Activated CD4-positive, alpha-beta T cell treated with anti-CD3 and anti-CD28 coated beads for 24 hours (primary cell): ENCODE measurements at regions not wholly inside any gene's neighbourhood (a gene's known extent, or its start where the extent isn't known, plus 50 kb on each side); places are given as distances from the start of the nearest gene placed in this dataset.
"Not testable (repeated sequence)": the region's sequence is repeated elsewhere in the genome, so short reads cannot be mapped to it uniquely, and the experiment has no call there.

ENCODE experiments used
- DNase-seq, 2 donors: peaks; one replicate each; pipeline ENCODE4 v3.0.0-alpha.2; 2020; ENCODE audit warnings: low read depth in 2 of 2

- no peak for DNase-seq
These were observed 261.1 kb upstream of the ZEB2 start for GRCh38 chr2:144780983-144781382.

GRCh38 chr2:144776766-144777165 is 256.8 kb upstream of the ZEB2 start:
- DNase-seq: no peak

- no peak for DNase-seq
These were observed 254.9 kb upstream of the ZEB2 start for GRCh38 chr2:144774809-144775208.

- DNase-seq: no peak
These were observed 251.4 kb upstream of the ZEB2 start for GRCh38 chr2:144771348-144771747.

- no peak for DNase-seq
These were observed 250.8 kb upstream of the ZEB2 start for GRCh38 chr2:144770616-144771230.

- not testable (repeated sequence) for DNase-seq
These were observed 241.0 kb upstream of the ZEB2 start for GRCh38 chr2:144760939-144761338.

- no peak for DNase-seq
These were observed 239.8 kb upstream of the ZEB2 start for GRCh38 chr2:144759746-144760145.

GRCh38 chr2:144758196-144758595 is 238.3 kb upstream of the ZEB2 start:
- not testable (repeated sequence) for DNase-seq

- DNase-seq: no peak
These were observed 233.5 kb upstream of the ZEB2 start for GRCh38 chr2:144753416-144753815.

GRCh38 chr2:144751142-144751905 is 231.4 kb upstream of the ZEB2 start:
- DNase-seq: no peak

- no peak for DNase-seq
These were observed 229.3 kb upstream of the ZEB2 start for GRCh38 chr2:144749188-144749587.

GRCh38 chr2:144748443-144748842 is 228.5 kb upstream of the ZEB2 start:
- DNase-seq: no peak

GRCh38 chr2:144747571-144747970 is 227.7 kb upstream of the ZEB2 start:
- DNase-seq: no peak

GRCh38 chr2:144745424-144745823 is 225.5 kb upstream of the ZEB2 start:
- DNase-seq: no peak

GRCh38 chr2:144738749-144739148 is 218.8 kb upstream of the ZEB2 start:
- DNase-seq: no peak

GRCh38 chr2:144730711-144731110 is 210.8 kb upstream of the ZEB2 start:
- no peak for DNase-seq

GRCh38 chr2:144724460-144724859 is 204.5 kb upstream of the ZEB2 start:
- DNase-seq: not testable (repeated sequence)

GRCh38 chr2:144718376-144718775 is 198.5 kb upstream of the ZEB2 start:
- DNase-seq: no peak

GRCh38 chr2:144715992-144716391 is 196.1 kb upstream of the ZEB2 start:
- DNase-seq: no peak

GRCh38 chr2:144713410-144713809 is 193.5 kb upstream of the ZEB2 start:
- DNase-seq: no peak

- DNase-seq: no peak
These were observed 192.6 kb upstream of the ZEB2 start for GRCh38 chr2:144712550-144712940.

GRCh38 chr2:144711630-144712549 is 192.0 kb upstream of the ZEB2 start:
- DNase-seq: no peak
